ENCODE measurements at regions not wholly inside any gene's neighbourhood (a gene's known extent, or its start where the extent isn't known, plus 50 kb on each side); places are given as distances from the start of the nearest gene placed in this dataset.

DNA sequence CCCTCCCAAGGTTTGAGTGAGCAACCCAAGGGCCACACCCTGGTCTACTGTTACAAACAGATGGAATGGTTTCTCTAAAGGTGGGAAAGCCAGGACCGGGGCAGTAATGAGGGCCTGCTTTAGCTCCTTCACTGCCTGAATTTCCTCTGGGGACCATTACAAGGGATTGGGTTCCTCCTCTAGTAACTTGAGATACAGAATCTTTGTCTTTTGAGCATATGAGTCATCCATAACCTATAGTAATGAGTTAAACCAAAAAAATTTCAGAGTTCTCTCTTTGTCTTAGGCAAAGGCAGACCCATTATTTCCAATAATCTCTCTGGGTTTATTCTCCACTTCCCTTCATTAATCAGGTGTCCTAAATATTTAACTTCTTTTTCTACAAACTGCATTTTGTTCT lies 618.8 kb downstream of the HINT1 start:
- Histone ChIP-seq H3K9me3 (no peaks in the 10 kb centered on the region), H3K27ac (ENCODE audit: low read depth in 2 of 2, low read length in 1 of 2) (no peak overlapping the region), H4K20me1 (ENCODE audit: insufficient read depth) (no peaks in the 10 kb centered on the region), H3K4me2 (no peak overlapping the region), H3K4me1 (ENCODE audit: control insufficient read depth in 1 of 2, insufficient read depth in 2 of 2, low read depth in 1 of 2, low read length in 1 of 2) (peaks cover 0 to 10% of the 10 kb centered on the region in 2 experiments; a peak in 2 of 4 replicates), H3K4me3 (ENCODE audit: low read depth in 2 of 2, low read length in 1 of 2) (no peak overlapping the region), H3K27me3 (ENCODE audit: insufficient read depth) (no peaks in the 10 kb centered on the region), H3K79me2 (ENCODE audit: insufficient read depth) (no peaks in the 10 kb centered on the region), H3K9me2 (no peaks in the 10 kb centered on the region), H3F3A (replicated peaks; ENCODE audit: insufficient read depth) (peaks cover 7% of the 10 kb centered on the region), H3K36me3 (replicated peaks in 1 of 2; ENCODE audit: control insufficient read depth in 1 of 2, insufficient read depth in 2 of 2, low read length in 1 of 2) (no peaks in the 10 kb centered on the region), H3K9ac (no peak overlapping the region), H2AFZ (ENCODE audit: low read depth) (no peak overlapping the region)
- TF ChIP-seq FOSL2 (IDR thresholded peaks at IDR 0.05; ENCODE audit: borderline replicate concordance, low read depth) (peak; percentile 61), EZH2phosphoT487 (IDR thresholded peaks at IDR 0.05; ENCODE audit: borderline replicate concordance, low read depth) (no peak), JUND (IDR thresholded peaks at IDR 0.05) (peak; percentile 32; the same call in 1 of the 2 replicates)
- TF ChIP-seq, protein P1, sequence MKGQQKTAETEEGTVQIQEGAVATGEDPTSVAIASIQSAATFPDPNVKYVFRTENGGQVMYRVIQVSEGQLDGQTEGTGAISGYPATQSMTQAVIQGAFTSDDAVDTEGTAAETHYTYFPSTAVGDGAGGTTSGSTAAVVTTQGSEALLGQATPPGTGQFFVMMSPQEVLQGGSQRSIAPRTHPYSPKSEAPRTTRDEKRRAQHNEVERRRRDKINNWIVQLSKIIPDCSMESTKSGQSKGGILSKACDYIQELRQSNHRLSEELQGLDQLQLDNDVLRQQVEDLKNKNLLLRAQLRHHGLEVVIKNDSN (IDR thresholded peaks at IDR 0.05; ENCODE audit: borderline replicate concordance, low read depth): no peak
- CTCF ChIA-PET: no interaction called here
- POLR2A ChIA-PET: no interaction called here
- no peak for DNase-seq
- 13% methylated on average over 1 of the region's 1 CpG for WGBS (ENCODE audit: low lambda C conversion rate)

DNA sequence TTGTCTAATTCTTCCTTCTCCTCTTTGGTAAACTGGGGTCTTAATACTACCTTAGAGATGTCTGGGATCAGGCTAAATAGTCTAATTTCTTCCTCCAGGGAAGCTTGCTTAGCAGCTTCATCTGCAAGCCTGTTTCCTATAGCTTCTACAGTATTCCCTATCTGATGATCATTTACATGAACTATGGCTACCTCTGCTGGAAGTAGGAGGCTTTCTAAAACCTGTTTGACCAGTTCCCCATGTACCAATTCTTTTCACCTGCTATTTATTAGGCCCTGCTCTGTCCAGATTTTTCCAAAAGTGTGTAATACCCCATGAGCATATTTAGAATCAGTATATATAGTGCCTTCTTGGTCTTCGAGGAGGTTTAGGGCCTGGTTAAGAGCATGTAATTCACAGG lies 619.8 kb downstream of the HINT1 start:
- H3K27ac ChIP-seq (ENCODE audit: low read depth in 2 of 2, low read length in 1 of 2): no peak overlapping the region
- H3F3A ChIP-seq (replicated peaks; ENCODE audit: insufficient read depth): peaks cover 2% of the 10 kb centered on the region
- peaks cover 0 to 2% of the 10 kb centered on the region in 2 experiments; a peak in 2 of 4 replicates for H3K4me1 ChIP-seq (ENCODE audit: control insufficient read depth in 1 of 2, insufficient read depth in 2 of 2, low read depth in 1 of 2, low read length in 1 of 2)
- 25% methylated on average over 1 of the region's 1 CpG for WGBS (ENCODE audit: low lambda C conversion rate)
- ChIA-PET POLR2A (no interaction called here), CTCF (no interaction called here)
- H2AFZ ChIP-seq (ENCODE audit: low read depth): no peak overlapping the region
- no peak overlapping the region for H3K4me2 ChIP-seq
- H3K9me2 ChIP-seq: no peaks in the 10 kb centered on the region
- peaks cover 2% of the 10 kb centered on the region; the same call in 1 of the 2 replicates for H3K27me3 ChIP-seq (ENCODE audit: insufficient read depth)
- no peak overlapping the region for H3K9ac ChIP-seq
- no peaks in the 10 kb centered on the region for H3K79me2 ChIP-seq (ENCODE audit: insufficient read depth)
- H4K20me1 ChIP-seq (ENCODE audit: insufficient read depth): no peaks in the 10 kb centered on the region
- H3K36me3 ChIP-seq (replicated peaks in 1 of 2; ENCODE audit: control insufficient read depth in 1 of 2, insufficient read depth in 2 of 2, low read length in 1 of 2): no peaks in the 10 kb centered on the region
- H3K4me3 ChIP-seq (ENCODE audit: low read depth in 2 of 2, low read length in 1 of 2): no peak overlapping the region
- DNase-seq: no peak
- H3K9me3 ChIP-seq: no peaks in the 10 kb centered on the region
- TF ChIP-seq NFIC (IDR thresholded peaks at IDR 0.05; ENCODE audit: borderline replicate concordance) (no peak), RFX5 (IDR thresholded peaks at IDR 0.05; ENCODE audit: low read length) (no peak), RXRA (IDR thresholded peaks at IDR 0.05; ENCODE audit: borderline replicate concordance, low read depth) (no peak), EP300 (IDR thresholded peaks at IDR 0.05; ENCODE audit: borderline replicate concordance in 1 of 2, low read depth in 1 of 2, low read length in 1 of 2) (no peak), RCOR1 (IDR thresholded peaks at IDR 0.05; ENCODE audit: low read length) (no peak), FOXM1 (IDR thresholded peaks at IDR 0.05; ENCODE audit: low read depth) (no peak), ELF1 (IDR thresholded peaks at IDR 0.05) (no peak)
- TF ChIP-seq, protein P2, sequence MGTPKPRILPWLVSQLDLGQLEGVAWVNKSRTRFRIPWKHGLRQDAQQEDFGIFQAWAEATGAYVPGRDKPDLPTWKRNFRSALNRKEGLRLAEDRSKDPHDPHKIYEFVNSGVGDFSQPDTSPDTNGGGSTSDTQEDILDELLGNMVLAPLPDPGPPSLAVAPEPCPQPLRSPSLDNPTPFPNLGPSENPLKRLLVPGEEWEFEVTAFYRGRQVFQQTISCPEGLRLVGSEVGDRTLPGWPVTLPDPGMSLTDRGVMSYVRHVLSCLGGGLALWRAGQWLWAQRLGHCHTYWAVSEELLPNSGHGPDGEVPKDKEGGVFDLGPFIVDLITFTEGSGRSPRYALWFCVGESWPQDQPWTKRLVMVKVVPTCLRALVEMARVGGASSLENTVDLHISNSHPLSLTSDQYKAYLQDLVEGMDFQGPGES (IDR thresholded peaks at IDR 0.05; ENCODE audit: low read depth, low read length): no peak
